ENCODE measurements at regions not wholly inside any gene's neighbourhood (a gene's known extent, or its start where the extent isn't known, plus 50 kb on each side); places are given as distances from the start of the nearest gene placed in this dataset.

- no peak for DNase-seq
- Histone ChIP-seq H3K9me3 (ENCODE audit: control insufficient read depth, low read depth, low read length) (no peaks in the 10 kb centered on the region), H3K36me3 (ENCODE audit: control insufficient read depth, insufficient read depth, low read length) (no peaks in the 10 kb centered on the region), H3K4me3 (ENCODE audit: low read length) (no peak overlapping the region), H3K4me1 (ENCODE audit: control insufficient read depth, insufficient read depth, low read length) (no peaks in the 10 kb centered on the region), H3K27ac (ENCODE audit: low read length) (no peak overlapping the region), H3K27me3 (ENCODE audit: control insufficient read depth, insufficient read depth, low read length) (no peaks in the 10 kb centered on the region)
- 0% methylated on average over 1 of the region's 2 CpGs for WGBS (ENCODE audit: insufficient coverage, low lambda C conversion rate)
Measured at GRCh38 chr1:172902200-172902599, 148.5 kb downstream of the TNFSF18 start.

GRCh38 chr1:172902861-172903381 lies 147.8 kb downstream of the TNFSF18 start:
- Histone ChIP-seq H3K4me1 (ENCODE audit: control insufficient read depth, insufficient read depth, low read length) (no peaks in the 10 kb centered on the region), H3K27me3 (ENCODE audit: control insufficient read depth, insufficient read depth, low read length) (no peaks in the 10 kb centered on the region), H3K9me3 (ENCODE audit: control insufficient read depth, low read depth, low read length) (no peaks in the 10 kb centered on the region), H3K36me3 (ENCODE audit: control insufficient read depth, insufficient read depth, low read length) (no peaks in the 10 kb centered on the region), H3K27ac (ENCODE audit: low read length) (no peak overlapping the region), H3K4me3 (ENCODE audit: low read length) (no peak overlapping the region)
- WGBS (ENCODE audit: insufficient coverage, low lambda C conversion rate) = no CpG with 5 or more reads among the region's 1 CpG
- DNase-seq = no peak

- no peaks in the 10 kb centered on the region for H3K36me3 ChIP-seq (ENCODE audit: control insufficient read depth, insufficient read depth, low read length)
- DNase-seq = no peak
- no peak overlapping the region for H3K27ac ChIP-seq (ENCODE audit: low read length)
- H3K27me3 ChIP-seq (ENCODE audit: control insufficient read depth, insufficient read depth, low read length) = no peaks in the 10 kb centered on the region
- H3K4me3 ChIP-seq (ENCODE audit: low read length) = no peak overlapping the region
- 80% methylated on average over 1 of the region's 1 CpG for WGBS (ENCODE audit: insufficient coverage, low lambda C conversion rate)
- H3K4me1 ChIP-seq (ENCODE audit: control insufficient read depth, insufficient read depth, low read length) = no peaks in the 10 kb centered on the region
- no peaks in the 10 kb centered on the region for H3K9me3 ChIP-seq (ENCODE audit: control insufficient read depth, low read depth, low read length)
Measured at GRCh38 chr1:172903581-172904220, 147.0 kb downstream of the TNFSF18 start.

- Histone ChIP-seq H3K27ac (ENCODE audit: low read length) (no peak overlapping the region), H3K27me3 (ENCODE audit: control insufficient read depth, insufficient read depth, low read length) (no peaks in the 10 kb centered on the region), H3K4me1 (ENCODE audit: control insufficient read depth, insufficient read depth, low read length) (no peaks in the 10 kb centered on the region), H3K4me3 (ENCODE audit: low read length) (no peak overlapping the region), H3K36me3 (ENCODE audit: control insufficient read depth, insufficient read depth, low read length) (no peaks in the 10 kb centered on the region), H3K9me3 (ENCODE audit: control insufficient read depth, low read depth, low read length) (no peaks in the 10 kb centered on the region)
- no peak for DNase-seq
- 83% methylated on average over 1 of the region's 2 CpGs for WGBS (ENCODE audit: insufficient coverage, low lambda C conversion rate)
Measured at GRCh38 chr1:172905452-172905851, 145.3 kb downstream of the TNFSF18 start.

GRCh38 chr1:172906778-172907592 lies 143.8 kb downstream of the TNFSF18 start:
- Histone ChIP-seq H3K36me3 (ENCODE audit: control insufficient read depth, insufficient read depth, low read length) (no peaks in the 10 kb centered on the region), H3K27me3 (ENCODE audit: control insufficient read depth, insufficient read depth, low read length) (no peaks in the 10 kb centered on the region), H3K4me3 (ENCODE audit: low read length) (no peak overlapping the region), H3K27ac (ENCODE audit: low read length) (no peak overlapping the region), H3K9me3 (ENCODE audit: control insufficient read depth, low read depth, low read length) (no peaks in the 10 kb centered on the region), H3K4me1 (ENCODE audit: control insufficient read depth, insufficient read depth, low read length) (no peaks in the 10 kb centered on the region)
- peak in 1 of 2 donors; percentile 48 for DNase-seq
- 0% methylated on average over 2 of the region's 4 CpGs for WGBS (ENCODE audit: insufficient coverage, low lambda C conversion rate)

GRCh38 chr1:172907834-172908326 lies 142.9 kb downstream of the TNFSF18 start:
- H3K27me3 ChIP-seq (ENCODE audit: control insufficient read depth, insufficient read depth, low read length) = no peaks in the 10 kb centered on the region
- no peaks in the 10 kb centered on the region for H3K4me1 ChIP-seq (ENCODE audit: control insufficient read depth, insufficient read depth, low read length)
- H3K9me3 ChIP-seq (ENCODE audit: control insufficient read depth, low read depth, low read length) = peaks cover 4% of the 10 kb centered on the region
- no CpG with 5 or more reads among the region's 2 CpGs for WGBS (ENCODE audit: insufficient coverage, low lambda C conversion rate)
- H3K36me3 ChIP-seq (ENCODE audit: control insufficient read depth, insufficient read depth, low read length) = no peaks in the 10 kb centered on the region
- H3K27ac ChIP-seq (ENCODE audit: low read length) = no peak overlapping the region
- DNase-seq = no peak
- no peak overlapping the region for H3K4me3 ChIP-seq (ENCODE audit: low read length)

GRCh38 chr1:172909606-172910326 lies 141.0 kb downstream of the TNFSF18 start:
- H3K9me3 ChIP-seq (ENCODE audit: control insufficient read depth, low read depth, low read length) = peaks cover 8% of the 10 kb centered on the region
- no peaks in the 10 kb centered on the region for H3K36me3 ChIP-seq (ENCODE audit: control insufficient read depth, insufficient read depth, low read length)
- H3K27ac ChIP-seq (ENCODE audit: low read length) = no peak overlapping the region
- DNase-seq = no peak
- no peaks in the 10 kb centered on the region for H3K27me3 ChIP-seq (ENCODE audit: control insufficient read depth, insufficient read depth, low read length)
- 96% methylated on average over 3 of the region's 11 CpGs for WGBS (ENCODE audit: insufficient coverage, low lambda C conversion rate)
- H3K4me1 ChIP-seq (ENCODE audit: control insufficient read depth, insufficient read depth, low read length) = no peaks in the 10 kb centered on the region
- no peak overlapping the region for H3K4me3 ChIP-seq (ENCODE audit: low read length)

- no peak for DNase-seq
- Histone ChIP-seq H3K9me3 (ENCODE audit: control insufficient read depth, low read depth, low read length) (peaks cover 8% of the 10 kb centered on the region), H3K36me3 (ENCODE audit: control insufficient read depth, insufficient read depth, low read length) (no peaks in the 10 kb centered on the region), H3K27ac (ENCODE audit: low read length) (no peak overlapping the region), H3K27me3 (ENCODE audit: control insufficient read depth, insufficient read depth, low read length) (no peaks in the 10 kb centered on the region), H3K4me3 (ENCODE audit: low read length) (no peak overlapping the region), H3K4me1 (ENCODE audit: control insufficient read depth, insufficient read depth, low read length) (no peaks in the 10 kb centered on the region)
- WGBS (ENCODE audit: insufficient coverage, low lambda C conversion rate) = no CpG with 5 or more reads among the region's 5 CpGs
Measured at GRCh38 chr1:172912765-172913260, 137.9 kb downstream of the TNFSF18 start.

- Histone ChIP-seq H3K27me3 (ENCODE audit: control insufficient read depth, insufficient read depth, low read length) (no peaks in the 10 kb centered on the region), H3K27ac (ENCODE audit: low read length) (no peak overlapping the region), H3K4me1 (ENCODE audit: control insufficient read depth, insufficient read depth, low read length) (no peaks in the 10 kb centered on the region), H3K36me3 (ENCODE audit: control insufficient read depth, insufficient read depth, low read length) (no peaks in the 10 kb centered on the region), H3K4me3 (ENCODE audit: low read length) (no peak overlapping the region), H3K9me3 (ENCODE audit: control insufficient read depth, low read depth, low read length) (peaks cover 8% of the 10 kb centered on the region)
- DNase-seq = no peak
- WGBS (ENCODE audit: insufficient coverage, low lambda C conversion rate) = no CpG with 5 or more reads among the region's 3 CpGs
Measured at GRCh38 chr1:172914501-172915144, 136.1 kb downstream of the TNFSF18 start.

- no peak for DNase-seq
- no peak overlapping the region for H3K27ac ChIP-seq (ENCODE audit: low read length)
- no peaks in the 10 kb centered on the region for H3K27me3 ChIP-seq (ENCODE audit: control insufficient read depth, insufficient read depth, low read length)
- H3K36me3 ChIP-seq (ENCODE audit: control insufficient read depth, insufficient read depth, low read length) = no peaks in the 10 kb centered on the region
- no peak overlapping the region for H3K4me3 ChIP-seq (ENCODE audit: low read length)
- H3K9me3 ChIP-seq (ENCODE audit: control insufficient read depth, low read depth, low read length) = peaks cover 8% of the 10 kb centered on the region
- no peaks in the 10 kb centered on the region for H3K4me1 ChIP-seq (ENCODE audit: control insufficient read depth, insufficient read depth, low read length)
Measured at GRCh38 chr1:172915271-172915670, 135.5 kb downstream of the TNFSF18 start.

Data from large intestine (tissue), 3 donors.